Tongue (tissue), 1 donor: ENCODE measurements at regions not wholly inside any gene's neighbourhood (a gene's known extent, or its start where the extent isn't known, plus 50 kb on each side); places are given as distances from the start of the nearest gene placed in this dataset.

Experiments
- DNase-seq: peaks from one replicate; pipeline ENCODE4 v3.0.0-alpha.2; 2015

DNA sequence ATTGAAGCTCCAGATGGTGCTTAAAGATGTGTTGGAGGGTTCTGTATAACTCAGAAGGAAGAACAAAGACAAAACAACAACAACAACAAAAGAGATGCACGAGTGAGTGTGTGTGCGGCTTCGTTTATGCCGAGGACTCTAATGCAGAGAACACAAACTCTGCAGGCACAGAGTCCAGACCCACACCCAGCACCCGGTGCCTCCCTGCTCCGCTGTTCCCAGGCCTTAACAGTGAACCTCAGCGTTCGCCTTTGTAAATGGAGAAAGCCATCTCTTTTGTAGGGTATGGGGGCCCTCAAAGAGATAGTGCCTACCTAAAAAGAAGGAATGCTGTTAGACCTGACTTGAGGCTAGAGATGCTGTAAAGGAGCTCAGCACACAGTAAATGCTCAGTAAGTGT is 243.3 kb downstream of the ERMARD start:
- no peak for DNase-seq

DNA sequence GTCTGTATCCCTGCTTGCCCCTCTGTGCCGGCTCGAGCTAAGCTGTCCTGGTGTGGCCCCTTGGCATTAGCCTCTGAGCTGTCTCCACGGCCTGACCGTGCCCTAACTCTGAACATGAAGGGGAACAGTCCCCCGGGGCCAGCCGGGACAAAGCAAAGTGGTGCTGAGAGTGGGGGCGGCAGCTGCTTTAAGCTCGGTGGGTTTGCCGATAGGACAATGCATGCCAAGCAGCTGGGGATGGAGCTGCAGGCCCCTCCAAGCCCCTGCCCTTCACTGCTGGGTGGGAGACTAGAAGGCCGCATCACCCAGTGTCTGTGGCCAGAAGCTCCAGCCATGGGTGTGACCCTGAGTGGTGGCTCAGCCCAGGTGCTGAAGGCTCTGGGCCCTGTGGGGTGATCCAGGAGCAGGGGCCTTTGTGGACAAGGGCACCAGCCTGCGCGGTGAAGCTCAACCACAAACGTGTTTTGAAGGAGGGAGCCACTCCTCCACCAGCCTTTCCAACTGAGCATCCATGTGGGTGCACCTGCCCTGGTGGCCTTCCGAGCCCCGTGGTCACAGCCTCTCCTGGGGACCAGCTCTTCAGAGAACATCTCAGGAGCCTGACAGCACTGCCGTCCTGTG is 242.5 kb downstream of the ERMARD start:
- DNase-seq, result no peak

DNA sequence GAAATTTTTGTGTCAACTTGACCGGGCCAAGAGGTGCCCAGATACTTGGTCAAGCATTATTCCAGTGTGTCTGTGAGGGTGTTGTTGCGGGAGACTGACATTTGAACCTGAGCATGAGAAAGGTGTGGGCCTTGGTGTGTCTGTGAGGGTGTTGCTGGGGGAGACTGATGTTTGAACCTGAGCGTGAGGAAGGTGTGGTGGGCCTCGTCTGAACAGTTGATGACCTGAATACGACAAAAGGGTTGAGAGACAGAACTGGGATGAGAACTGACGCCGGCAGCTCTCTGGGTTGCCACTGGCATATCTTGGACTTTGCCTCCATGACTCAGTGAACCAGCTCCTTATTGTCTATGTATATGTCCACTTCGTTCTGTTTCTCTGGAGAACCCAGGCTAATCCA is 240.5 kb downstream of the ERMARD start:
- DNase-seq, result no peak

DNA sequence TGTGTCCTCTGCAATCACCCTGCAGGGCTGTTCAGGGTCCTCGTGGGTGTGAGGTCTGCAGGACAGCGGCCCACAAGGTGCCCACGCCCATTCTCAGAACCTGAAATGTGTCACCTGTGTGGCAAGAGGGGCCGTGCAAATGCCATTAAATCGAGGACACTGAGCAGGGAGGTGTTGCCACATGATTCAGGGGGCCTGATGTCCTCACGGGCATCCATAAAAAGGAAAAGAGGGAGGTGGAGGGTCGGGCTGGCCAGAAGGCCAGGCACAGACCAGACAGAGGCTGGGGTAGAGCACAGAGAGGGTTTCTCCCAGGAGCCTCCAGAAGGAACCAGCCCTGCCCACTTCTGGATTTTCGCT is 239.6 kb downstream of the ERMARD start:
- DNase-seq, result no peak

DNA sequence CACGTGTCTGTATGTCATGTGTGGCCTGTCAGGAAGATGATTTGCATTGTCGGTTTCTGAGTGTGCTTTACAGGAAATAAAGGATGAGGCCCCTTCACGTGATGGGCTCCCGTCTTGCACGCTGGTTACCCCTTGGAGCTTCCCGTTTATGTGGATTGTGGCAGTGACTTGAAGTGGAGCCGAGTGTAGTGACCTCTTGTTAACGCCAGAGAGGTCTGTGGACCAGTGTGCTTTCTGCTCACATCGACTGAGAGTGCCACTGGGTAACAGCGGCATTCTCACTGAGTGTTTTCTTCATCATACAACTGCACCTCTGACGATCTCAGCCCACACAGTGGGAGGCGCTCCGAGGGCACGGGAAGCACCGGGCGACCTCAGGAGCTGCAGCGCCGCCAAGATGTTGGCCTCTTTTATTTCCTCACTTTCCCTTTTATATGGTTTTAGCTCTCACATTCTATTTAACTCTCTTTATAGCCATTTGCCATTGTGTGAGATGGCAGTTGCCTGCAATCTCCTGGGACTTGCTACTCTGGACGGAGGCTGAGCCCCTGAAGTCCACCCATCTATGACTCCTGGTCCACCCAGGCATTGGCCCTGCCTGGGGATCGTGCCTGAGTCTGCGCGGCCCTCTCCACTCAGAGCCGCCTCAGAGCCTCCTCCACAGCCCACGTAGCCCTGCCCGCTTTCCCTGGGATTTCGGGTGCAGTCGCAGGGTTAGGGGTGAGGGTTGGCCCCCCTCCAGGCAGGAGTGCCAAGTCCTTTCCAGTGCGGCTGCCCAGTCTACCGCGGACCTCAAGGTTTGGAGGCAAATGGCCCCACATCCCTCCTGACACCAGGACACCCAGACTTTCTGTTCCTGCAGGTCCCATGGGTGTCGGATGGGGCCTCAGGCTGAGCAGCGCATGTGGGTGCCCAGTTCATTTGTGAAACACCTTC is 238.9 kb downstream of the ERMARD start:
- no peak for DNase-seq

DNA sequence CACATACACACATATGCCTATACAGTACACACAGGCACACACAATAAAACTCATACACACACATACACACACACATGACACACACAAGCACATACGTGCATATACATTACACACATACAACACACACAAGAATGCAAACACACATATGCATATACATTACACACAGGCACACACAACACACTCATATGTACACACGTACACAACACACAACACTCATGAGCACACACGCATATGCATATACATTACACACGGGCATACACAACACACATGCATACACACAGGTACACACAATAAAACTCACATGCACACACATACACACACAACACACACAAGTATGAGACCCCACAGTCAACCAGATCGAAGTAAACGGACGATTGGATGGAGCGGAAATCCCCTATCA is 238.2 kb downstream of the ERMARD start:
- no peak for DNase-seq

DNA sequence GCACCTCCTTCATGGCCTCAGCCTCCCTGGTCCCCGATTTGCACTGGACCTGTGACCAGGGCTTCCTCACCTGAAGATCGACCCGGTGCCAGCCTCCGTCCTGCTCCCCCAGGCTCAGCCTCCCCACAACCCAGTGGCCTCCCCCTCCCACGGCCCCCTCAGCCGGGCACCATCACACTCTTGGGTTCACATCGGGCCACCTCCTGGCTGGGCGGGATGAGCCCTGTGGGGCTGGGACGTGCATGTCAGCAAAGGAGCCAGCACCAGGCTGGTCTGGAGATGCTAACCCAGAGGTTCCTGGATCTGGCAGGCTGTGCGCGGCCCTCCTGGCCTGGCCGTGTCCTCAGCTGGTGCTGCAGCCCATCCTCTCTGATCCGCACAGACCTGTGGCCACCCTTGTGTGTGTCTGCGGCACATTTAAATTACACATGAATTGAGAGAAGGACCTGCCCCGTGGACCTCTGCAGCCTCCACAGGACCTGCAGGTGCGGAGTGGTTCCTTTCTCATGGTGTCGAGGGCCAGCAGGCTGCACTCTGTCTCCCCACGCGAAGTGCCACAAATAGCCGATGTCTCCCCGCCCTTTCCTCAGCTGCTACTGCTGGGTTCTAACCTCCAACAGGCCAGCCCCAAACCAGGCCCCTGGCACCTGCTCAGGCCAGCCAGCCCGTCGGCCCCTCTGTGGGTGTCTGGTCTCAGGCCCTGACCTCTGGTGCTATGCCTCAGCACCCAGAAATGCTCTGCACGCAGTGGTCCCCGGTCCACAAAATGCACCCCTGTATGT is 237.5 kb downstream of the ERMARD start:
- DNase-seq, result peak; percentile 45

DNA sequence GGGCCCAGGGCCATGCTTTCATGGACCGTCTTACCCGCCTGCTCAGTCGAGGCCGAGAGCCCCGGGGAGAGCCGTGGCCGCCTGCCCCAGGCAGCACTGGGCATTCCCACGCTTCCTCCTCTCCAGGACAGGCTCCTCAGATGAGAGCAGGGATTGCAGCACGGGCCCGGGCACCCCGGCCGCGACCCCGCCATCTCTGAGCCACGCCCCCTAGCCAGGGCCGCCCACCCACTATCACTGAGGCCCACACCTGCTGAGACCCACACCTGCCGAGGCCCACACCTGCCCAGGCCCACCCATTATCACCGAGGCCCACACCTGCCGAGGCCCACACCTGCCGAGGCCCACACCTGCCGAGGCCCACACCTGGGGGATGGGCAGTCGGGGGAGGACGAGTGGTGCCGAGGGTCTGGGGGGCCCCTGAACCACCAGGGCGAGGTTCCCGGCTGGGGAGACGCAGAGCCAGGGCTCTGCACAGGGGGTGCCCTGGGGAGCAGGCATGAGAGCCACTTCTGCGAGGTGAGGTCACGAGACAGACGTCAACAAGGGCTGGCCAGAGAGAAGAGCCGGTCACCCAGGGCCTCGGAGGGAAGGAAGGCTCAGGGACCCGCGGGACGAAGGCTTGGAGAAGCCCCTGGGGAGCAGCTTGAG is 235.6 kb downstream of the ERMARD start:
- no peak for DNase-seq

DNA sequence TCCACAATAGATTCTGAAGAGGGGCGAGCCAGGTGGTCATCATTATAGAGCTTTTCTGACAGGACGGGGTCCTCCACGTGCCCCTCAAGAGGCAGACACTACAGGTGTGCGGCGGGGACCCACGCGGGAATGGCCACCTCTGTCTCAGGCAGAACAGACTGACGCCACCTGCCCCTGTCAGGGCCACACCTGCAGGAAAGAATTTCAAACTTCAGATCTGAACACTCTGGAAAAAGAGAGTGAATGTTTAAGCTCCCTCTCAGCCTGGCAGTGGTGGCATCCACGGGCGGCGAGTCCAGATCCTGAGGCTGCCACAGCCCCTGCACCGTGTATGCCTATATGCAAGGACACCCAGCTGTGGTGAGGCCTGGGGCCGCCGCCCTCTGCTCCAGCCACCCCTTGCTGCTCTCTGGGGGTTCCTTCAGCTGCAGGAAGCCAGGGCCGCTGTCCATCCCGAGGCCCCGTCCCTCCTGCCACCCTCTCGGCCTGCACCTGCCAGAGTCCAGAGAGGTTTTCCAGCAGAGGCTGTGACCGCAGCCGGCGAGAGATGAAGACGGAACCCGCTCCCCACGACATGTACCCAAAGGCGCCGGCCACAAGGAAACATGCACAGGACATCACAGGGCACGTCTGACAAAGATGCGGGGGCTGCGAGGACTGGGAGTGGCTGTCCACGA is 234.9 kb downstream of the ERMARD start:
- no peak for DNase-seq

DNA sequence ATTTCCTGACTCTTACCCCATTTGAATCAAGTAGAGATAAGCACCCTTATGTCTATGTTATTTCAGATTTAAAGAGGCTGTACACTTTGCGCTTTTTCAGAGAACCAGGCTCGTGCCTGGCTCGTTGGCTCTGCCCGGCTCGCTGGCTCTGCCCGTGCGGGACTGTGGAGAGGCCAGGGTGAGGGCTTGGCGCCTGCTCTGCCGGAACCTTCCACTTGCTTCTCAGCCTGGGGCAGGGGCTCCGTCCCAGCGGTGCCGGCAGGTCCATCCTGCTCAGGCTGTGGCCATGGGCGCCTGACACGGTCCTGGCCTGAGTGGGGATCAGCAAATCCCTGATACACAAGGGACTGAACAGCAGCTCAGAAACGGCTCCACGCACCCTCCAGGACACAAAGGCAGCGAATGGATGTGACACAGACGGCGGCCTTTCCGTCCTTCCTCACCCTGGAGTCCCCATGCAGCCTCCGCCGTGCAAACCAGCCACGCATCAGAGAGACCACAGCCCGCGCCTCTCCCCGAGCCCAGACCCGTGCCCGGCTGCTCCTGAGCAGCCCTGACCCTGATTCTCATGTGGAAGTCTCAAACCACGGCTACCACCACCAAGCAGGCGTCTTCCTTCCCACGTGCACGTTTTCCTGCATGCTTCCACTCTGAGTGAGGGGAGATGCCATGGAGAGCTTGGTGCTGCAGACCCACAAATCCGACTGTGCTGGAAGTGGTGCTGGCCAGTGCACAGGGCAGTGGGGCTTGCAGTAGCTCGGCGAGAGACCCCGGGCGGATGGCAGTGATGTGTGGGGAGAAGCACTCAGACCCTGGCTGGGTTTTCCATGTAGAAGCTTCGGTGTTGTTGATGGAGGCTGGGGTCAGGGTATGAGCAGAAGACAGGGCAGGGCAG is 233.9 kb downstream of the ERMARD start:
- DNase-seq, result no peak

DNA sequence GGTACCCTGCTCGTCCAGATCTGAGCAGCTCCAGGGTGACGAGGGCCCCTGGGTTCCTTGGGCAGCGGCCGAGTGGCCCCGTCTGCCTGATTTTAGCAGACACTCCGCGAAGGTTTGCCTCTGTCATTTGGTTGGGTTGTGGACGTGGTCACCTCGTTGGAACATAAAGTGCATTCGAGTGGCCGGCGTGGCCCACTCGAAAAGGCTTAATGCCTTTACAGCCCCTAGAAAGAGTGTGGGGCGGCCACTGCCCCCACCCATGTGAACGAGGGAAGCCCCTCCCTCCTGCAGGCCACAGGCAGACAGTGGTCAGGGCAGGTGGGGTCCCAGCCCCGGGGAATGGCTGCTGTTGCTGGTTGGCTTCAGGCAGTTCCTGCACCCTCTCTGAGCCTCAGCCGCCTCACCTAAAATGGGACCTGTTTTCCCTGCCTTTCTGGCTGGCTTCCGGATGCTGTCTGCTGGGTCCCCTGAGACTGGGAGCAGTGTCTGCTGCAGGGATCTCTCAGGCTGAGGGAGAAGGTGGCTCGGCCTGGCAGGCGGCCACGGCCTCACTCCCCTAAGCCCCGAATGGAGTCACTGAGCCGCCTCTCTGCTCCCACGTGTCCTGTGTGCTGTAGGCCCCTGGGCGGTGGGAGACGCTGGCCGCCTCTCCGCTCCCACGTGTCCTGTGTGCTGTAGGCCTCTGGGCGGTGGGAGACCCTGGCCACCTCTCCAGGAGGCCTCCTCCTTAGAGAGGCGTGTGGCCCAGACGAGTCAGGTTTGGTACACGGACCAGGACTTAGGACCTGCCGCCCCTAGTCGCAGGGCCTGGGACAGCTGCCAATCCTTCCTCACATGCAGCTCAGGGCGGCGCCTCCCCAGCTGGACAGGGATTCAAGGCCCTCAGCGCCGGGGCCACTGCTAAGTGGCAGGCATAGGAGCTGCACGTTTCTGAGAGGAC is 233.0 kb downstream of the ERMARD start:
- peak; percentile 19 for DNase-seq

DNA sequence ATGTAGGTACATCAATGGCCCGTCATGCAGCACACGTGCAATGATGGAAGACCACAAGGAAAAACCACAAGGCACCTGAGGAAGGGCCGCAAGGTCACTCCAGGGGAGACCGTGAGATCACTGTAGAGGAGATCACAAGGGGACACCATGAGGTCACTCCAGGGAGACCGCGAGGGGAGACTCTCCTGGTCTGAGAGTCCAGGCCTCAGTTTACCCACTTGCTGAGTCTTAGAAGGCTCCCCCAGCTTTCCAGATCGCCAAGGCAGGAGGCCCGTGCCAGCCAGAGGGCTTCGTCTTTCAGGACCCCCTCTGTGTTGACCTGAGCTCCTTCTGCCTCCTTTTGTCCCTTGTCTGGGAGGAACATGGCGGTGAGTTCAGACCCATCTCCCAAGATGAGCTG is 232.2 kb downstream of the ERMARD start:
- no peak for DNase-seq

DNA sequence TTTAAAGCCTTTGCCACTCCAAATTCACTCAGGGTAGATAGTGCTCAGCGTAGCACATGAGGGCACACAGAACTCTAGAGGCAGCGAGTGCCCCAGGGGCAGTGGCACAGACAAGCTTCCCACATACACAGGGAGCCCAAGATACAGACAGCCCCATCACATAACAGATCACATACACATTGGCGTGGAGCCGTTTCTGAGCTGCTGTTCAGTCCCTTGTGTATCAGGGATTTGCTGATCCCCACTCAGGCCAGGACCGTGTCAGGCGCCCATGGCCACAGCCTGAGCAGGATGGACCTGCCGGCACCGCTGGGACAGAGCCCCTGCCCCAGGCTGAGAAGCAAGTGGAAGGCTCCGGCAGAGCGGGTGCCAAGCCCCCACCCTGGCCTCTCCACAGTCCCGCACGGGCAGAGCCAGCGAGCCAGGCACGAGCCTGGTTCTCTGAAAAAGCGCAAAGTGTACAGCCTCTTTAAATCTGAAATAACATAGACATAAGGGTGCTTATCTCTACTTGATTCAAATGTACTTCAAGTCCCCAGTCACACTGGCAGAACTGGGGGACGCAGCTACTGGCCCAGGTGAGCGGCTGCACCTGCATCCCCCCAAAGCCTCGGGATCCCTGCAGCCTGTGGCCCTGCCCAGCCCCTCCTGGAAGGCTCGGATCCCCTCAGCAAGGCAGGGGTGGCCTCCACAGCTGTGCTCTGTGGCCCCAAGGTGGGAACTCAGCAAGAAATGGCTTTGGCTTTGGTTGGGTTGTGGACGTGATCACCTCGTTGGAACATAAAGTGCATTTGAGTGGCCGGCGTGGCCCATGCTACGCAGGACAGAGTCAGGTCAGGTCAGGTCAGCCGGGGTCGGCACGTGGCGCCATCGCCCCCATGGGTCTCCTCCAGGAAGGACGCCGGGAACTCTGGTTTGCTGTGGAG is 231.3 kb downstream of the ERMARD start:
- no peak for DNase-seq

DNA sequence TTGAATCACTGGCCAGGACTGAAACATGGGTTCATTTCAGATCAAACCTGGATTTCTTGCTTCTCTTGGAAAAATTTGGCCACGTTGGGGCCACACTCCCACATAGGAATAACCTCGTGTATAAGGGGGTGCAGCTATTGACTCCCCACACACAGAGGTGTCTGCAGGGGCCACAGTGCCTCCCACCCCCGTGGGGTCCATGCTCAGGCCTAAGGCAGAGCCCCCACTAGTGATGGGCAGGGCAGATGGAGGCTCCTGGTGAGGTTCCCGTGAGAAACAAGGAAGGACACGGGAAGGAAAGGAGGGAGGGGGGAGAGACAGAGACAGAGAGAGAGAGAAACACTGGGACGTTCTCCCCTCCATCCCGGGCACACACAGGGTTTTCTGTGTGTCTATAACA is 230.5 kb downstream of the ERMARD start:
- no peak for DNase-seq

DNA sequence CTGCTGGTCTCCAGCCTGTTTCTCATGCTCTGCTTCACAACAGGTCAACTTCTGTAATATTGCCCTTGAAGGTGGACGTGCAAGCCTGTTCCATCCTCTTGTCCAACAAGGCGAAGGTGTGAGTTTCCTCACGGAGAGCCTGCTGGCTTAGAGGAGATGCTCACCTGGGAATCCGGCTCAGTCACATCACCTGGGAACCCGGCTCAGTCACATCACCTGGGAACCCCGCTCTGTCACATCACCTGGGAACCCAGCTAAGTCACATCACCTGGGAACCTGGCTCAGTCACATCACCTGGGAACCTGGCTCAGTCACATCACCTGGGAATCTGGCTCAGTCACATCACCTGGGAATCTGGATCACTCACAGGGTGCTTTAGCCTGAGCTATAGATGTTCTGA is 230.1 kb downstream of the ERMARD start:
- no peak for DNase-seq

DNA sequence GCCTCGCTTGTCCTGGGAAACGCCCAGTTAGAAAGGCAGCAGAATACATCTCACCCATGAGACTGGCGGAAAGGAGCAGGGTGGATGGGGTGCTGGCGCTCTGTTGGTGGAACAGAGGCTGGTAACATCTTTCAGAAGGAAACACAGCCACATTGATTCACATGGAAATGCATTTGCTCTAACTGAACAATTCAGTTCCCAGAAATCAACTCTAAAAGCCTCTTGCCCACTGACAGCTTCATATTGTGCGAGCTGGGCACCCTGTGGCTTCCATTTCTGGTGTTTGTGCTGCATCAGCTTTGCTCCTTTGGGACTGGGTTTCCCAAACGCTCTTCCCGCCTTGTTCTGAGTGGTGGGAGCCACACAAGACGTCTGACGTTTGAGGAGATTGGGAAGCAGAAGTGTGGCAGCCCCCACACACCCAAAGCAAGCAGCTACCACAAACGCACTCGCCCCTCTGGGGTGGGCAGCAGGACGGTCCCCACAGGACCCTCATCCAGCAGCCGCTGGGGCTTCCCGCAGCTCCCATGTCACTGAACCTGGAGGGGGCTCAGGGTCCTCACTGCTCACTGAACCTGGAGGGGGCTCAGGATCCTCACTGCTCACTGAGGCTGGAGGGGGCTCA is 229.5 kb downstream of the ERMARD start:
- DNase-seq, result no peak

DNA sequence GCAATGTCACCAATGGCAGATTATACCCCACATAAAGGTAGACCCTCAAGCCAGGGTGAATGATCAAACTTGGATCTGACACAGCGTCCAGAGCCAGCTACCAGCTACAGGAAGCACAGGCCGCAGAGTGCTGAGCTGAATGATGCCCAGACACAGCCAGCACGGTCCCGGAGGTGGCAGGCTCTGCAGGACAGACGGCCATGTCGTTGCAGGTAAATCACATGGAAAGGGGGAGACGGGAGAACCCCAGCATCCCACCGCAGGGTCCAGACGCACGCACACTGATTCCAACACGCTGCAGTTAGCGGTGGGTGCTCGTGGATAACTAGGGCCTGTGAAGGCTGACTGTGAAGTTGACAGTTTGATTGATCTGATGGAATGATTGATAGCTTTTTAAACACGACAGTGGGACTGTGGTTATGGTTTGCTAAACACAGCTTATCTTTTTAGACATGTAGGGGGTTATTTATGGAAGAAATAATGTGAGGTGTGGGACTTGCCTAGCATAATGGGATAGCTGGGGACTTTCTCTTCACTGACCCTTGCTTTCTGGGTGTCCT is 228.5 kb downstream of the ERMARD start:
- DNase-seq, result no peak
